Liver (tissue), 7 donors: ENCODE measurements at regions not wholly inside any gene's neighbourhood (a gene's known extent, or its start where the extent isn't known, plus 50 kb on each side); places are given as distances from the start of the nearest gene placed in this dataset.

Experiments used
- DNase-seq: peaks from one replicate; pipeline ENCODE4 v3.0.0-alpha.2; 2017; ENCODE audit warnings: low spot score
- H3K27ac ChIP-seq, 2 donors: one replicate each; pipeline ENCODE4 v1.7.0; 2013; ENCODE audit warnings: inconsistent platforms in 2 of 2, low read length in 2 of 2, control low read depth in 1 of 2, low read depth in 1 of 2, mild to moderate bottlenecking in 1 of 2
- H3K27me3 ChIP-seq, 4 donors: one replicate each; pipeline versions ENCODE4 v1.6.1 to v1.7.0; 2013; ENCODE audit warnings: low read length in 3 of 4, inconsistent platforms in 1 of 4, mild to moderate bottlenecking in 1 of 4, moderate library complexity in 1 of 4; ENCODE audit not compliant: control insufficient read depth in 4 of 4, insufficient read depth in 4 of 4
- H3K36me3 ChIP-seq, 4 donors: one replicate each; pipeline versions ENCODE4 v1.6.1 to v1.7.0; 2013; ENCODE audit warnings: low read length in 3 of 4, mild to moderate bottlenecking in 3 of 4, low read depth in 1 of 4, moderate library complexity in 1 of 4; ENCODE audit not compliant: control insufficient read depth in 4 of 4, insufficient read depth in 3 of 4
- H3K4me1 ChIP-seq, 4 donors: one replicate each; pipeline versions ENCODE4 v1.6.1 to v1.7.0; 2013; ENCODE audit warnings: low read length in 3 of 4, mild to moderate bottlenecking in 3 of 4, moderate library complexity in 1 of 4; ENCODE audit not compliant: control insufficient read depth in 4 of 4, insufficient read depth in 4 of 4
- H3K4me3 ChIP-seq, 3 donors: one replicate each; pipeline versions ENCODE4 v1.6.1 to v1.7.0; 2013; ENCODE audit warnings: low read length in 3 of 3, control low read depth in 1 of 3, low read depth in 1 of 3, mild to moderate bottlenecking in 1 of 3
- H3K9ac ChIP-seq, 2 donors: one replicate each; pipeline ENCODE4 v1.7.0; 2013; ENCODE audit warnings: low read length in 2 of 2, mild to moderate bottlenecking in 2 of 2, moderate library complexity in 2 of 2, control low read depth in 1 of 2, low read depth in 1 of 2
- H3K9me3 ChIP-seq, 4 donors: one replicate each; pipeline versions ENCODE4 v1.6.1 to v1.7.0; 2013; ENCODE audit warnings: low read length in 3 of 4; ENCODE audit not compliant: control insufficient read depth in 4 of 4
- FOXA1 ChIP-seq: IDR thresholded peaks from 2 replicates; pipeline ENCODE4 v1.6.1; 2016; ENCODE audit warnings: antibody characterized with exemption
- FOXA2 ChIP-seq: IDR thresholded peaks from 2 replicates; pipeline ENCODE4 v1.6.1; 2016; ENCODE audit warnings: antibody characterized with exemption
- GABPA ChIP-seq, 2 donors: IDR thresholded peaks in 1 of 2; conservative IDR thresholded peaks in 1 of 2; 2 replicates each; pipeline ENCODE4 v1.6.1; 2016; ENCODE audit warnings: antibody characterized with exemption in 2 of 2, mild to moderate bottlenecking in 1 of 2, moderate library complexity in 1 of 2
- HNF4G ChIP-seq: IDR thresholded peaks from 2 replicates; pipeline ENCODE4 v1.6.1; 2016; ENCODE audit warnings: antibody characterized with exemption
- JUND ChIP-seq, 2 donors: IDR thresholded peaks; 2 replicates each; pipeline ENCODE4 v1.6.1; 2016; ENCODE audit warnings: antibody characterized with exemption in 2 of 2
- RAD21 ChIP-seq, 2 donors: IDR thresholded peaks; 2 replicates each; pipeline ENCODE4 v1.6.1; 2016; ENCODE audit warnings: antibody characterized with exemption in 2 of 2, mild to moderate bottlenecking in 2 of 2
- RXRA ChIP-seq, 2 donors: IDR thresholded peaks; 2 replicates each; pipeline ENCODE4 v1.6.1; 2017 to 2018; ENCODE audit warnings: antibody characterized with exemption in 2 of 2, mild to moderate bottlenecking in 1 of 2
- SP1 ChIP-seq: IDR thresholded peaks from 2 replicates; pipeline ENCODE4 v1.6.1; 2018; ENCODE audit warnings: antibody characterized with exemption, mild to moderate bottlenecking
- TAF1 ChIP-seq: conservative IDR thresholded peaks from 2 replicates; pipeline ENCODE4 v1.6.1; 2016; ENCODE audit warnings: antibody characterized with exemption, mild to moderate bottlenecking
- YY1 ChIP-seq: IDR thresholded peaks from 2 replicates; pipeline ENCODE4 v1.6.1; 2016; ENCODE audit warnings: antibody characterized with exemption, mild to moderate bottlenecking
- WGBS: extraction: QIAGEN DNeasy Blood & Tissue Kit; methylation state at CpG from one replicate; pipeline ENCODE4 v1.1.7; 2013; 5-methylcytosine and 5-hydroxymethylcytosine counted together
- TF ChIP-seq, protein P1 (sequence below): IDR thresholded peaks from 2 replicates; pipeline ENCODE4 v1.6.1; 2016; ENCODE audit warnings: antibody characterized with exemption
- TF ChIP-seq, protein P2 (sequence below): IDR thresholded peaks from 2 replicates; pipeline ENCODE4 v1.6.1; 2016; ENCODE audit warnings: antibody characterized with exemption, mild to moderate bottlenecking
- TF ChIP-seq, protein P3 (sequence below): IDR thresholded peaks from 2 replicates; pipeline ENCODE4 v1.6.1; 2016; ENCODE audit warnings: antibody characterized with exemption
- TF ChIP-seq, protein P4 (sequence below): IDR thresholded peaks from 2 replicates; pipeline ENCODE4 v1.6.1; 2016; ENCODE audit warnings: antibody characterized with exemption
- donor health status: healthy.
- donor health status: healthy.
- donor health status: healthy.
- donor health status: healthy.

DNA sequence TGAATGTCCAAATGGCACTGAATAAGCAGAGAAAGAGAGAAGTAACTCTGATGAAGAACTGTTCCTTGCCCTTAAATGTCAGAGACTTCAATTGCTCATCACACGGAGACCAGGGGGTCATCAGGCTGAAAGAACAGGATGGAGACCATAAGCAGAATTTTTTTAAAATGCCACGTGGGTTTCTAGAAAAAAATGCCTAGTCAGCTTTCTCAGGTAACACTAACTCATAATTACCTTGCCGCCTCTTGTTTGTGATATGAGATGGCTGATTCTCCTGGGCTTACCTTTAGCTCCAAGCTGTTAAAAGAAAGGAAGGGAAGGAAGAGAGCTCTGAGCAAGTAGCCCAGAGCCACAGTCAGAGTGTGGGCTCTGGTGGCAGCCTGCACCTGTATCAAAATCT is 372.0 kb downstream of the GPAM start:
- DNase-seq = no peak
- Histone ChIP-seq H3K4me1 (no peaks in the 10 kb centered on the region), H3K27ac (no peak overlapping the region), H3K36me3 (no peaks in the 10 kb centered on the region), H3K27me3 (no peaks in the 10 kb centered on the region), H3K9me3 (no peaks in the 10 kb centered on the region), H3K9ac (no peak overlapping the region), H3K4me3 (no peak overlapping the region)
- WGBS = 74% methylated on average over 3 of the region's 3 CpGs
- TF ChIP-seq, protein P1, sequence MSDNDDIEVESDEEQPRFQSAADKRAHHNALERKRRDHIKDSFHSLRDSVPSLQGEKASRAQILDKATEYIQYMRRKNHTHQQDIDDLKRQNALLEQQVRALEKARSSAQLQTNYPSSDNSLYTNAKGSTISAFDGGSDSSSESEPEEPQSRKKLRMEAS = no peak
- TF ChIP-seq RXRA (IDR thresholded peaks at IDR 0.05) = no peak
- TF ChIP-seq, protein P2, sequence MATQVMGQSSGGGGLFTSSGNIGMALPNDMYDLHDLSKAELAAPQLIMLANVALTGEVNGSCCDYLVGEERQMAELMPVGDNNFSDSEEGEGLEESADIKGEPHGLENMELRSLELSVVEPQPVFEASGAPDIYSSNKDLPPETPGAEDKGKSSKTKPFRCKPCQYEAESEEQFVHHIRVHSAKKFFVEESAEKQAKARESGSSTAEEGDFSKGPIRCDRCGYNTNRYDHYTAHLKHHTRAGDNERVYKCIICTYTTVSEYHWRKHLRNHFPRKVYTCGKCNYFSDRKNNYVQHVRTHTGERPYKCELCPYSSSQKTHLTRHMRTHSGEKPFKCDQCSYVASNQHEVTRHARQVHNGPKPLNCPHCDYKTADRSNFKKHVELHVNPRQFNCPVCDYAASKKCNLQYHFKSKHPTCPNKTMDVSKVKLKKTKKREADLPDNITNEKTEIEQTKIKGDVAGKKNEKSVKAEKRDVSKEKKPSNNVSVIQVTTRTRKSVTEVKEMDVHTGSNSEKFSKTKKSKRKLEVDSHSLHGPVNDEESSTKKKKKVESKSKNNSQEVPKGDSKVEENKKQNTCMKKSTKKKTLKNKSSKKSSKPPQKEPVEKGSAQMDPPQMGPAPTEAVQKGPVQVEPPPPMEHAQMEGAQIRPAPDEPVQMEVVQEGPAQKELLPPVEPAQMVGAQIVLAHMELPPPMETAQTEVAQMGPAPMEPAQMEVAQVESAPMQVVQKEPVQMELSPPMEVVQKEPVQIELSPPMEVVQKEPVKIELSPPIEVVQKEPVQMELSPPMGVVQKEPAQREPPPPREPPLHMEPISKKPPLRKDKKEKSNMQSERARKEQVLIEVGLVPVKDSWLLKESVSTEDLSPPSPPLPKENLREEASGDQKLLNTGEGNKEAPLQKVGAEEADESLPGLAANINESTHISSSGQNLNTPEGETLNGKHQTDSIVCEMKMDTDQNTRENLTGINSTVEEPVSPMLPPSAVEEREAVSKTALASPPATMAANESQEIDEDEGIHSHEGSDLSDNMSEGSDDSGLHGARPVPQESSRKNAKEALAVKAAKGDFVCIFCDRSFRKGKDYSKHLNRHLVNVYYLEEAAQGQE = no peak
- no peak for TF ChIP-seq YY1
- no peak for TF ChIP-seq JUND (IDR thresholded peaks at IDR 0.05)
- TF ChIP-seq TAF1 = no peak
- no peak for TF ChIP-seq HNF4G
- TF ChIP-seq, protein P3, sequence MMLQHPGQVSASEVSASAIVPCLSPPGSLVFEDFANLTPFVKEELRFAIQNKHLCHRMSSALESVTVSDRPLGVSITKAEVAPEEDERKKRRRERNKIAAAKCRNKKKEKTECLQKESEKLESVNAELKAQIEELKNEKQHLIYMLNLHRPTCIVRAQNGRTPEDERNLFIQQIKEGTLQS = no peak
- TF ChIP-seq FOXA1 = no peak
- TF ChIP-seq RAD21 (IDR thresholded peaks at IDR 0.05) = no peak
- TF ChIP-seq GABPA (IDR thresholded peaks at IDR 0.05 in 1 of 2, conservative IDR thresholded peaks at IDR 0.05 in 1 of 2) = no peak
- no peak for TF ChIP-seq FOXA2

DNA sequence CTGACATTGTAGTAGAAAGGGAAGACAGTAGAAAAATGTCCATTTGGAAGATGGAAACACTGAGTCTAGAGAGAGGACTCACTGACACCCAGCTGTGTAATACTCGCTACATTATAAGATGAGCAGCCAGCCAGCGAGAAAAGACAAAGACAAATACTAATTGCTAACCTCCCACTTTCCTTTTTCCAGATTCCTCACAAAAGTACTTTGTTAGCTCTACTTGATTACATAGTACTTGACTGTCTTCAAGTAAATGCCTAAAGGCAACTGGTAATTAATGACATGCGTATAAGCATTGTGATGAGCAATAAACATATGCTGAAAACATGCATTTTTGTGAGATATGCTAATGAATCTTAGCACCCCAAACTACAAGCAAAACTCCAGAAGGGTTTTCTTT is 363.1 kb downstream of the GPAM start:
- Histone ChIP-seq H3K9me3 (no peaks in the 10 kb centered on the region), H3K27me3 (no peaks in the 10 kb centered on the region), H3K36me3 (no peaks in the 10 kb centered on the region), H3K4me3 (no peak overlapping the region), H3K4me1 (no peaks in the 10 kb centered on the region), H3K27ac (no peak overlapping the region), H3K9ac (no peak overlapping the region)
- DNase-seq = no peak
- WGBS = 94% methylated on average over 3 of the region's 3 CpGs
- TF ChIP-seq FOXA2 (no peak), GABPA (IDR thresholded peaks at IDR 0.05 in 1 of 2, conservative IDR thresholded peaks at IDR 0.05 in 1 of 2) (no peak), SP1 (no peak), JUND (IDR thresholded peaks at IDR 0.05) (no peak), FOXA1 (no peak)
- TF ChIP-seq, protein P1 = no peak
- TF ChIP-seq, protein P4, sequence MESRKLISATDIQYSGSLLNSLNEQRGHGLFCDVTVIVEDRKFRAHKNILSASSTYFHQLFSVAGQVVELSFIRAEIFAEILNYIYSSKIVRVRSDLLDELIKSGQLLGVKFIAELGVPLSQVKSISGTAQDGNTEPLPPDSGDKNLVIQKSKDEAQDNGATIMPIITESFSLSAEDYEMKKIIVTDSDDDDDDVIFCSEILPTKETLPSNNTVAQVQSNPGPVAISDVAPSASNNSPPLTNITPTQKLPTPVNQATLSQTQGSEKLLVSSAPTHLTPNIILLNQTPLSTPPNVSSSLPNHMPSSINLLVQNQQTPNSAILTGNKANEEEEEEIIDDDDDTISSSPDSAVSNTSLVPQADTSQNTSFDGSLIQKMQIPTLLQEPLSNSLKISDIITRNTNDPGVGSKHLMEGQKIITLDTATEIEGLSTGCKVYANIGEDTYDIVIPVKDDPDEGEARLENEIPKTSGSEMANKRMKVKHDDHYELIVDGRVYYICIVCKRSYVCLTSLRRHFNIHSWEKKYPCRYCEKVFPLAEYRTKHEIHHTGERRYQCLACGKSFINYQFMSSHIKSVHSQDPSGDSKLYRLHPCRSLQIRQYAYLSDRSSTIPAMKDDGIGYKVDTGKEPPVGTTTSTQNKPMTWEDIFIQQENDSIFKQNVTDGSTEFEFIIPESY = no peak
